ENCODE measurements at regions not wholly inside any gene's neighbourhood (a gene's known extent, or its start where the extent isn't known, plus 50 kb on each side); places are given as distances from the start of the nearest gene placed in this dataset.

DNA sequence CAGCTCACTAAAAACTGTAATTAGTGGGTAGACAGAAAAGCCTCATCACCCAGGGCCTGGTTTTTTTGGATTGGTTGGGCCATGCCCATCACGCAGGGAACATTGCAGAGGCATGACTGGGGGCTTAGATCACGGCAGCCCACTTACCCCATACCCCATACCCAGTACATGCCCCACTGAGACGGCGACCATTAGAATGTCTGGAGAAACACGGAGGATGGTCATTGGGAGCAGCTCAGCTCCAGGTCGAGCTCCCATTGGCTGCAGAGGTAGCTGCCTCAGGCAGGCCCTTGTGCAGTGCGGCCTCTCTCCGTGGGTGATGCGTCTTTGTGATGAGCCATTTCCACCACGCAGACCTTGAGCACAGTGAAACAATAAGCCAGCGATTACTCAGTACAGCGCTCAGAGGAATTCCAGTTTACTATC lies 204.0 kb downstream of the GADD45G start:
- CTCF ChIA-PET: no interaction called here
- H3K4me3 ChIP-seq (ENCODE audit: low read depth, low read length): no peak overlapping the region
- POLR2A ChIA-PET: no interaction called here
- no peaks in the 10 kb centered on the region for H3K9me3 ChIP-seq (ENCODE audit: control insufficient read depth, insufficient read depth, low read depth, low read length)
- no peaks in the 10 kb centered on the region for H3K4me1 ChIP-seq (ENCODE audit: control insufficient read depth, insufficient read depth, low read length)
- TF ChIP-seq ZNF501 (tag by site-specific recombination; IDR thresholded peaks at IDR 0.05): no peak
- no peak for TF ChIP-seq ZFP41 (tag by site-specific recombination; IDR thresholded peaks at IDR 0.05; ENCODE audit: borderline replicate concordance)
- no peak for TF ChIP-seq ZNF10 (tag by site-specific recombination; IDR thresholded peaks at IDR 0.05)
- no peak for TF ChIP-seq ZNF19 (tag by site-specific recombination; IDR thresholded peaks at IDR 0.05; ENCODE audit: low read depth)
- TF ChIP-seq ZNF621 (tag by site-specific recombination; IDR thresholded peaks at IDR 0.05): no peak
- no peak overlapping the region for H3K27ac ChIP-seq (ENCODE audit: extremely low read depth, low read depth, low read length)
- no peaks in the 10 kb centered on the region for H3K36me3 ChIP-seq (ENCODE audit: control insufficient read depth in 2 of 2, insufficient read depth in 1 of 2, low read length in 2 of 2)

DNA sequence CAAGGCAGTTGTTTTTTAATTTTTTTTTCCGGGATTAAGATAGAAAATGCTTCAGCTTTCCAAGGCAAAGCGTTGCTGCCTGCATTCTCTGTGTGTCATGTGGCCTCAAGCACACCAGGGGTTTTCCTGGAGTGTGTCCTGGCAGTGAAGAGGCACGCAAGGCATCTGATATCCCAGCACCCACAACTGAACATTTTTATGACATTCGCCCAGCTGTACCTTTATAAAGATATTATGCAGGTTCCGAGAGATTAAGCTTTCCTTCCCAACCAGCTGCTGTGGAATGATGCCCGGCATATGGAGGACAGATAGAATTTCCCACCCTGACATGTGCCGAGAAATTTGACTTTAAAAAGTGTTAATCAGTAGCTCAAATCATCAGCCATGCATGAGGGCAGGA lies 205.6 kb downstream of the GADD45G start:
- Histone ChIP-seq H3K36me3 (ENCODE audit: control insufficient read depth in 2 of 2, insufficient read depth in 1 of 2, low read length in 2 of 2) (no peaks in the 10 kb centered on the region), H3K4me1 (ENCODE audit: control insufficient read depth, insufficient read depth, low read length) (no peaks in the 10 kb centered on the region), H3K4me3 (ENCODE audit: low read depth, low read length) (no peak overlapping the region), H3K27ac (ENCODE audit: extremely low read depth, low read depth, low read length) (no peak overlapping the region), H3K9me3 (ENCODE audit: control insufficient read depth, insufficient read depth, low read depth, low read length) (no peaks in the 10 kb centered on the region)
- ChIA-PET POLR2A (no interaction called here), CTCF (interaction anchor here (0.6 to 1.1 kb wide), 5 partner anchors 9 to 463 kb away, joined by 3 to 6 read pairs (median 3); no protein-coding TSS in a partner anchor)
- no peak for TF ChIP-seq ZNF654 (tag by site-specific recombination; IDR thresholded peaks at IDR 0.05; ENCODE audit: low read depth)
- peak; percentile 83 for TF ChIP-seq FEZF1 (tag by site-specific recombination; IDR thresholded peaks at IDR 0.05)
- TF ChIP-seq ZNF121 (tag by site-specific recombination; IDR thresholded peaks at IDR 0.05): no peak
- no peak for TF ChIP-seq ZNF18 (tag by site-specific recombination; IDR thresholded peaks at IDR 0.05)
- TF ChIP-seq ZIC2 (tag by site-specific recombination; IDR thresholded peaks at IDR 0.05): peak; percentile 50

DNA sequence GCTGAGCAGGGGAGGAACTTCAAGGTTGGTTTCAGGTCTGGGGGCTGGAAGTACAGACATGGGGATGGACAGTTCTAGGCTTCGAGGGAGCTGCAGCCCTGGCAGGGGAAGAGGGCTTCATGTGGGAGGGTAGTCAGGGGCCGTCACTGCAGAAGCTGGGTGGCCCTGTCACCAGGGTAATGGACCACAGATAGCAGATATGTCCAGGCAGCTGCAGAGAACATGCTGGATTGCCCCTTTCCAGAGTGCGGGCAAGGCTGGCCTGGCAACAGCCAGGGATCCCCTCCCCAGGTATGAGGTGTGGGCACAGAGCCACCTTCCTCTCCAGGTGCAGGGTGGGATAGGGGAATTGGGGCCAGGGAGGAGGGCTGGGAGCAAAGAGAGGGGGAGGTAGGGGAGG lies 206.5 kb downstream of the GADD45G start:
- Histone ChIP-seq H3K4me1 (ENCODE audit: control insufficient read depth, insufficient read depth, low read length) (no peaks in the 10 kb centered on the region), H3K36me3 (ENCODE audit: control insufficient read depth in 2 of 2, insufficient read depth in 1 of 2, low read length in 2 of 2) (no peaks in the 10 kb centered on the region), H3K4me3 (ENCODE audit: low read depth, low read length) (no peak overlapping the region), H3K9me3 (ENCODE audit: control insufficient read depth, insufficient read depth, low read depth, low read length) (no peaks in the 10 kb centered on the region), H3K27ac (ENCODE audit: extremely low read depth, low read depth, low read length) (no peak overlapping the region)
- CTCF ChIA-PET: no interaction called here
- TF ChIP-seq ZNF639 (tag by site-specific recombination; IDR thresholded peaks at IDR 0.05) (no peak), HOXC10 (CRISPR knock-in tag; IDR thresholded peaks at IDR 0.05) (no peak), ZNF548 (tag by site-specific recombination; IDR thresholded peaks at IDR 0.05) (no peak), ZNF561 (tag by site-specific recombination; IDR thresholded peaks at IDR 0.05; ENCODE audit: borderline replicate concordance) (no peak)
- POLR2A ChIA-PET: no interaction called here

- Histone ChIP-seq H3K27ac (ENCODE audit: extremely low read depth, low read depth, low read length) (no peak overlapping the region), H3K36me3 (ENCODE audit: control insufficient read depth in 2 of 2, insufficient read depth in 1 of 2, low read length in 2 of 2) (no peaks in the 10 kb centered on the region), H3K4me1 (ENCODE audit: control insufficient read depth, insufficient read depth, low read length) (no peaks in the 10 kb centered on the region), H3K9me3 (ENCODE audit: control insufficient read depth, insufficient read depth, low read depth, low read length) (no peaks in the 10 kb centered on the region), H3K4me3 (ENCODE audit: low read depth, low read length) (no peak overlapping the region)
- ChIA-PET POLR2A (no interaction called here), CTCF (interaction anchor here (0.5 to 2.4 kb wide), 2 partner anchors 10 to 288 kb away, joined by 3 to 6 read pairs; no protein-coding TSS in a partner anchor)
- TF ChIP-seq, protein P1, sequence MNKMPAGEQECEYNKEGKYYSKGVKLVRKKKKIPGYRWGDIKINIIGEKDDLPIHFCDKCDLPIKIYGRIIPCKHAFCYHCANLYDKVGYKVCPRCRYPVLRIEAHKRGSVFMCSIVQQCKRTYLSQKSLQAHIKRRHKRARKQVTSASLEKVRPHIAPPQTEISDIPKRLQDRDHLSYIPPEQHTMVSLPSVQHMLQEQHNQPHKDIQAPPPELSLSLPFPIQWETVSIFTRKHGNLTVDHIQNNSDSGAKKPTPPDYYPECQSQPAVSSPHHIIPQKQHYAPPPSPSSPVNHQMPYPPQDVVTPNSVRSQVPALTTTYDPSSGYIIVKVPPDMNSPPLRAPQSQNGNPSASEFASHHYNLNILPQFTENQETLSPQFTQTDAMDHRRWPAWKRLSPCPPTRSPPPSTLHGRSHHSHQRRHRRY (tag by site-specific recombination; IDR thresholded peaks at IDR 0.05): no peak
- TF ChIP-seq, protein P2, sequence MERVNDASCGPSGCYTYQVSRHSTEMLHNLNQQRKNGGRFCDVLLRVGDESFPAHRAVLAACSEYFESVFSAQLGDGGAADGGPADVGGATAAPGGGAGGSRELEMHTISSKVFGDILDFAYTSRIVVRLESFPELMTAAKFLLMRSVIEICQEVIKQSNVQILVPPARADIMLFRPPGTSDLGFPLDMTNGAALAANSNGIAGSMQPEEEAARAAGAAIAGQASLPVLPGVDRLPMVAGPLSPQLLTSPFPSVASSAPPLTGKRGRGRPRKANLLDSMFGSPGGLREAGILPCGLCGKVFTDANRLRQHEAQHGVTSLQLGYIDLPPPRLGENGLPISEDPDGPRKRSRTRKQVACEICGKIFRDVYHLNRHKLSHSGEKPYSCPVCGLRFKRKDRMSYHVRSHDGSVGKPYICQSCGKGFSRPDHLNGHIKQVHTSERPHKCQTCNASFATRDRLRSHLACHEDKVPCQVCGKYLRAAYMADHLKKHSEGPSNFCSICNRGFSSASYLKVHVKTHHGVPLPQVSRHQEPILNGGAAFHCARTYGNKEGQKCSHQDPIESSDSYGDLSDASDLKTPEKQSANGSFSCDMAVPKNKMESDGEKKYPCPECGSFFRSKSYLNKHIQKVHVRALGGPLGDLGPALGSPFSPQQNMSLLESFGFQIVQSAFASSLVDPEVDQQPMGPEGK (tag by site-specific recombination; IDR thresholded peaks at IDR 0.05): no peak
- TF ChIP-seq ZNF433 (tag by site-specific recombination; IDR thresholded peaks at IDR 0.05; ENCODE audit: low read depth): no peak
- no peak for TF ChIP-seq KLF9 (tag by site-specific recombination; IDR thresholded peaks at IDR 0.05; ENCODE audit: low read depth)
- TF ChIP-seq ZNF473 (tag by site-specific recombination; IDR thresholded peaks at IDR 0.05): no peak
- no peak for TF ChIP-seq FEZF1 (tag by site-specific recombination; IDR thresholded peaks at IDR 0.05)
- TF ChIP-seq ZNF394 (tag by site-specific recombination; IDR thresholded peaks at IDR 0.05; ENCODE audit: borderline replicate concordance): no peak
- TF ChIP-seq, protein P3, sequence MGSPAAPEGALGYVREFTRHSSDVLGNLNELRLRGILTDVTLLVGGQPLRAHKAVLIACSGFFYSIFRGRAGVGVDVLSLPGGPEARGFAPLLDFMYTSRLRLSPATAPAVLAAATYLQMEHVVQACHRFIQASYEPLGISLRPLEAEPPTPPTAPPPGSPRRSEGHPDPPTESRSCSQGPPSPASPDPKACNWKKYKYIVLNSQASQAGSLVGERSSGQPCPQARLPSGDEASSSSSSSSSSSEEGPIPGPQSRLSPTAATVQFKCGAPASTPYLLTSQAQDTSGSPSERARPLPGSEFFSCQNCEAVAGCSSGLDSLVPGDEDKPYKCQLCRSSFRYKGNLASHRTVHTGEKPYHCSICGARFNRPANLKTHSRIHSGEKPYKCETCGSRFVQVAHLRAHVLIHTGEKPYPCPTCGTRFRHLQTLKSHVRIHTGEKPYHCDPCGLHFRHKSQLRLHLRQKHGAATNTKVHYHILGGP (tag by site-specific recombination; IDR thresholded peaks at IDR 0.05): no peak
These were observed 207.2 kb downstream of the GADD45G start for GRCh38 chr9:89811886-89812450.
